Panc1 (cell line): ENCODE measurements at regions not wholly inside any gene's neighbourhood (a gene's known extent, or its start where the extent isn't known, plus 50 kb on each side); places are given as distances from the start of the nearest gene placed in this dataset.

ENCODE experiments used
- ATAC-seq: fragments of 200-7000 bp; cut with Tn5 transposase; 2 replicates; pipeline ENCODE4 v1.9.1; 2020; ENCODE audit warnings: mild to moderate bottlenecking, moderate library complexity
- BruUV-seq: library from RNA; stranded (reverse); fragments of 400-500 nt; replicated peaks from 2 replicates; lab custom pipeline; 2021; lab: Mats Ljungman, UMichigan
- CTCF ChIA-PET: fragments of 300-600 bp; sonication (Branson Sonifier 250); formaldehyde crosslinking; loops from one replicate; lab custom pipeline; 2022; ENCODE audit warnings: antibody characterized with exemption; lab: Charles Lee
- POLR2A ChIA-PET: fragments of 300-600 bp; sonication (Branson Sonifier 250); formaldehyde crosslinking; loops from one replicate; lab custom pipeline; 2022; ENCODE audit warnings: antibody characterized with exemption; lab: Charles Lee
- DNase-seq: peaks from one replicate; pipeline ENCODE4 v3.0.0-alpha.2; 2010; ENCODE audit warnings: low read depth, low spot score
- H3K27ac ChIP-seq: 2 replicates; pipeline ENCODE4 v1.5.1; 2011; ENCODE audit warnings: mild to moderate bottlenecking, low read length, inconsistent platforms
- H3K27me3 ChIP-seq: fragments of 200-500 bp; sonication (Bioruptor generic); 2 replicates; pipeline ENCODE4 v1.6.0; 2014; ENCODE audit warnings: low read length, inconsistent platforms; ENCODE audit not compliant: control insufficient read depth, insufficient read depth
- H3K36me3 ChIP-seq: fragments of 200-500 bp; sonication (Bioruptor generic); 2 replicates; pipeline ENCODE4 v1.5.1; 2014; ENCODE audit warnings: inconsistent platforms, mild to moderate bottlenecking, low read length, moderate library complexity; ENCODE audit not compliant: control insufficient read depth, insufficient read depth
- H3K4me1 ChIP-seq: 2 replicates; pipeline ENCODE4 v1.5.1; 2011; ENCODE audit warnings: inconsistent platforms, mild to moderate bottlenecking, low read length, moderate library complexity; ENCODE audit not compliant: control insufficient read depth, insufficient read depth
- H3K4me3 ChIP-seq, 2 experiments: 2 replicates each; pipeline ENCODE4 v1.5.1; 2011 to 2012; ENCODE audit warnings: low read depth in 2 of 2, low read length in 2 of 2, mild to moderate bottlenecking in 2 of 2, inconsistent platforms in 1 of 2, moderate library complexity in 1 of 2
- H3K9me3 ChIP-seq: fragments of 200-500 bp; sonication (Bioruptor generic); 2 replicates; pipeline ENCODE4 v1.5.1; 2014; ENCODE audit warnings: low read depth, mild to moderate bottlenecking, inconsistent platforms, low read length, moderate library complexity; ENCODE audit not compliant: control insufficient read depth, insufficient read depth
- POLR2AphosphoS5 ChIP-seq: IDR thresholded peaks from 2 replicates; pipeline ENCODE4 v1.6.1; 2012; ENCODE audit warnings: mild to moderate bottlenecking, low read depth, low read length, moderate library complexity
- SIN3A ChIP-seq: IDR thresholded peaks from 2 replicates; pipeline ENCODE4 v1.6.1; 2012; ENCODE audit warnings: low read depth, mild to moderate bottlenecking, low read length, moderate library complexity, borderline replicate concordance; ENCODE audit not compliant: insufficient read depth
- TCF7L2 ChIP-seq: IDR thresholded peaks from 2 replicates; pipeline ENCODE4 v1.6.1; 2011; ENCODE audit warnings: mild to moderate bottlenecking, low read depth, low read length, inconsistent platforms
- in situ Hi-C: cut with HindIII; loops from 2 replicates; pipeline ENCODE4 v1.10.0; 2016; ENCODE audit warnings: low sequenced_read_pairs, low pct_unique_long_range_greater_than_20kb
- intact Hi-C: fragments of 100-400 bp; cut with micrococcal nuclease; formaldehyde crosslinking; loops from one replicate; pipeline ENCODE4 v1.10.0; 2022; ENCODE audit not compliant: unreplicated experiment
- TF ChIP-seq, protein P1 (sequence below), 2 experiments: IDR thresholded peaks; 2 replicates each; pipeline ENCODE4 v1.6.1; 2011 to 2012; ENCODE audit warnings: low read depth in 2 of 2, control low read depth in 1 of 2, low read length in 1 of 2, mild to moderate bottlenecking in 1 of 2, moderate library complexity in 1 of 2; ENCODE audit not compliant: insufficient read depth in 1 of 2
- TF ChIP-seq, protein P2 (sequence below): fragments of 450-650 bp; IDR thresholded peaks from 2 replicates; pipeline ENCODE4 v1.5.1; 2017; ENCODE audit warnings: mild to moderate bottlenecking

DNA sequence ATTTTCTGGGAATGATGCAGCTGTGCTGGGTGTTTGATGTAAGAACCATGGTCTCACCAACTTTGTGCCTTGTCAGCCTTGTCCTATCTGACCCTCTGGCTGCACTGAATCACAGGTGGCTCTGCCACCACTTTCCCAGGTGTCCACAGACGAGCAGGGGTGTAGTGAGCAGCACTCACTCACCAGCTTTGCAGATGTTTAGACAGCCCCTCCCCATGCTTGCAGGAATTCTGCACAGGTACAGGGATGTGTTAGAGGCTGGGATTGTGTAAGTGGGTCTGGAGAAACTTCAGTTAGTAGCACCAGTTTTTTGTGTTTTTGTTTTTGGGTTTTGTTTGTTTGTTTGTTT is 88.2 kb upstream of the NAA20 start:
- ATAC-seq (no peak; the same call in 1 of the 2 replicates), DNase-seq (no peak)
- H3K4me3 ChIP-seq, result no peak overlapping the region
- no peaks in the 10 kb centered on the region for H3K27me3 ChIP-seq
- intact Hi-C loops (no loop called here), in situ Hi-C loops (no loop called here)
- POLR2A ChIA-PET, result no interaction called here
- H3K36me3 ChIP-seq, result no peaks in the 10 kb centered on the region; the same call in 1 of the 2 replicates
- BruUV-seq, result no TSS peak
- no peak overlapping the region for H3K27ac ChIP-seq
- H3K9me3 ChIP-seq, result no peaks in the 10 kb centered on the region
- no peaks in the 10 kb centered on the region for H3K4me1 ChIP-seq
- TF ChIP-seq TCF7L2, result no peak
- TF ChIP-seq, protein P1, sequence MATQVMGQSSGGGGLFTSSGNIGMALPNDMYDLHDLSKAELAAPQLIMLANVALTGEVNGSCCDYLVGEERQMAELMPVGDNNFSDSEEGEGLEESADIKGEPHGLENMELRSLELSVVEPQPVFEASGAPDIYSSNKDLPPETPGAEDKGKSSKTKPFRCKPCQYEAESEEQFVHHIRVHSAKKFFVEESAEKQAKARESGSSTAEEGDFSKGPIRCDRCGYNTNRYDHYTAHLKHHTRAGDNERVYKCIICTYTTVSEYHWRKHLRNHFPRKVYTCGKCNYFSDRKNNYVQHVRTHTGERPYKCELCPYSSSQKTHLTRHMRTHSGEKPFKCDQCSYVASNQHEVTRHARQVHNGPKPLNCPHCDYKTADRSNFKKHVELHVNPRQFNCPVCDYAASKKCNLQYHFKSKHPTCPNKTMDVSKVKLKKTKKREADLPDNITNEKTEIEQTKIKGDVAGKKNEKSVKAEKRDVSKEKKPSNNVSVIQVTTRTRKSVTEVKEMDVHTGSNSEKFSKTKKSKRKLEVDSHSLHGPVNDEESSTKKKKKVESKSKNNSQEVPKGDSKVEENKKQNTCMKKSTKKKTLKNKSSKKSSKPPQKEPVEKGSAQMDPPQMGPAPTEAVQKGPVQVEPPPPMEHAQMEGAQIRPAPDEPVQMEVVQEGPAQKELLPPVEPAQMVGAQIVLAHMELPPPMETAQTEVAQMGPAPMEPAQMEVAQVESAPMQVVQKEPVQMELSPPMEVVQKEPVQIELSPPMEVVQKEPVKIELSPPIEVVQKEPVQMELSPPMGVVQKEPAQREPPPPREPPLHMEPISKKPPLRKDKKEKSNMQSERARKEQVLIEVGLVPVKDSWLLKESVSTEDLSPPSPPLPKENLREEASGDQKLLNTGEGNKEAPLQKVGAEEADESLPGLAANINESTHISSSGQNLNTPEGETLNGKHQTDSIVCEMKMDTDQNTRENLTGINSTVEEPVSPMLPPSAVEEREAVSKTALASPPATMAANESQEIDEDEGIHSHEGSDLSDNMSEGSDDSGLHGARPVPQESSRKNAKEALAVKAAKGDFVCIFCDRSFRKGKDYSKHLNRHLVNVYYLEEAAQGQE (IDR thresholded peaks at IDR 0.05; ENCODE audit: insufficient read depth in 1 of 2, low read depth in 2 of 2, low read length in 1 of 2), result no peak
- TF ChIP-seq, protein P2, sequence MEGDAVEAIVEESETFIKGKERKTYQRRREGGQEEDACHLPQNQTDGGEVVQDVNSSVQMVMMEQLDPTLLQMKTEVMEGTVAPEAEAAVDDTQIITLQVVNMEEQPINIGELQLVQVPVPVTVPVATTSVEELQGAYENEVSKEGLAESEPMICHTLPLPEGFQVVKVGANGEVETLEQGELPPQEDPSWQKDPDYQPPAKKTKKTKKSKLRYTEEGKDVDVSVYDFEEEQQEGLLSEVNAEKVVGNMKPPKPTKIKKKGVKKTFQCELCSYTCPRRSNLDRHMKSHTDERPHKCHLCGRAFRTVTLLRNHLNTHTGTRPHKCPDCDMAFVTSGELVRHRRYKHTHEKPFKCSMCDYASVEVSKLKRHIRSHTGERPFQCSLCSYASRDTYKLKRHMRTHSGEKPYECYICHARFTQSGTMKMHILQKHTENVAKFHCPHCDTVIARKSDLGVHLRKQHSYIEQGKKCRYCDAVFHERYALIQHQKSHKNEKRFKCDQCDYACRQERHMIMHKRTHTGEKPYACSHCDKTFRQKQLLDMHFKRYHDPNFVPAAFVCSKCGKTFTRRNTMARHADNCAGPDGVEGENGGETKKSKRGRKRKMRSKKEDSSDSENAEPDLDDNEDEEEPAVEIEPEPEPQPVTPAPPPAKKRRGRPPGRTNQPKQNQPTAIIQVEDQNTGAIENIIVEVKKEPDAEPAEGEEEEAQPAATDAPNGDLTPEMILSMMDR, result no peak
- no peak for TF ChIP-seq POLR2AphosphoS5
- no peak for TF ChIP-seq SIN3A
- CTCF ChIA-PET, result no interaction called here

DNA sequence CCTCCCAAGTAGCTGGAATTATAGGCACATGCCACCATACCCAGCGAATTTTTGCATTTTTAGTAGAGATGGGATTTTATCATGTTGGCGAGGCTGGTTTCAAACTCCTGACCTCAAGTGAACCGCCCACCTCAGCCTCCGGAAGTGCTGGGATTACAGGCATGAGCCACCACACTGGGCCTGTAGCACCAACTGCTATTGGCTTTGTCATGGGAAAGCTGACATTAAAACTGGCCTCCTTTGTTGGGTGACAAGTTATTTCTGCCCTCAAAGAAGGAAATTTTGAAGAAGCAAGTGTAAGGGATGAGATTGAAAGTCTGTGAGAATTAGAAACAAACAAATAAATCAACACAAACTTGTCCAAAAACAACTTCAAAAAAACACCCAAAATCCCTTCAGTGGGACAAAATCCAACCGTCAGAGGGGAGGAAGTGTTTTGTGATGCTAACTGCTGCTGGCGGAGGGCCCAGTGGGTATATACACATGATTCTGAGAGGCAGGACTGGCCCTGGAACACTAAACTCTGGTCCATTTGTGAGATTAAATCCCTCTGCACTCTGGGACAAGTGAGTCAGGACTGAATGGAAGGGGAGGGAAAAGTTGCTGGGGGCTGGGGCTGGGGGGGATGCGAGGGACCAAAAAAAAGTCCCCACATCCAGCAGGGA is 87.5 kb upstream of the NAA20 start:
- no peak for TF ChIP-seq TCF7L2
- TF ChIP-seq, protein P2, result no peak
- no peaks in the 10 kb centered on the region; the same call in 1 of the 2 replicates for H3K36me3 ChIP-seq
- intact Hi-C loops (no loop called here), in situ Hi-C loops (no loop called here)
- H3K4me1 ChIP-seq, result no peaks in the 10 kb centered on the region; the same call in 1 of the 2 replicates
- BruUV-seq, result no TSS peak
- DNase-seq, result no peak
- H3K27ac ChIP-seq, result no peak overlapping the region
- CTCF ChIA-PET, result no interaction called here
- H3K4me3 ChIP-seq, result no peak overlapping the region
- no peak for ATAC-seq
- H3K27me3 ChIP-seq, result no peaks in the 10 kb centered on the region
- POLR2A ChIA-PET, result no interaction called here
- H3K9me3 ChIP-seq, result no peaks in the 10 kb centered on the region
